Mucosa of gallbladder (tissue), 1 donor: ENCODE measurements at regions not wholly inside any gene's neighbourhood (a gene's known extent, or its start where the extent isn't known, plus 50 kb on each side); places are given as distances from the start of the nearest gene placed in this dataset.
"Not testable (repeated sequence)": the region's sequence is repeated elsewhere in the genome, so short reads cannot be mapped to it uniquely, and the experiment has no call there.

Source experiments
- DNase-seq: peaks from one replicate; pipeline ENCODE4 v3.0.0-alpha.2; 2020; ENCODE audit warnings: low spot score
- donor health status: DM: no; HTN: no; CAD: no.

DNA sequence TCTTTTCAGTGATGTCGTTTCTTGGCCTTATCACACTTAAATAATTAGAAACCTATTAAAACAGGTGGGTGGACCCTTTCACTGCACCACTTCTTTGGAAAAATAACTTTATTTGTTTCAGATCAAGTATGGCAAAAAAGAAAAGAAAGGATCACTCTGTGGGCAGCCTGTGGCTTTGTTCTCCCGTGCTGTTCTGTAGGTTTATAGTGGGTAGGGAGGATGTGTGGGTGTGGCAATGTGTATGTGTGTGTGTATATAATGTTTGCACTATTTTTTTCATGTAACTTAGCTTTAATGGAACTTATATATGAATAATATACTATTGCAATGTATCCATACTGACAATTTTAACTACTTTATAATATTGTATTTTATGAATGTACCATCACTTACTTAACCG, 85.9 kb downstream of the ACTBL2 start:
- DNase-seq, result no peak

- DNase-seq, result no peak
Observed at GRCh38 chr5:57394421-57395210, 88.0 kb downstream of the ACTBL2 start.

GRCh38 chr5:57386958-57387357, 95.7 kb downstream of the ACTBL2 start:
- no peak for DNase-seq

DNA sequence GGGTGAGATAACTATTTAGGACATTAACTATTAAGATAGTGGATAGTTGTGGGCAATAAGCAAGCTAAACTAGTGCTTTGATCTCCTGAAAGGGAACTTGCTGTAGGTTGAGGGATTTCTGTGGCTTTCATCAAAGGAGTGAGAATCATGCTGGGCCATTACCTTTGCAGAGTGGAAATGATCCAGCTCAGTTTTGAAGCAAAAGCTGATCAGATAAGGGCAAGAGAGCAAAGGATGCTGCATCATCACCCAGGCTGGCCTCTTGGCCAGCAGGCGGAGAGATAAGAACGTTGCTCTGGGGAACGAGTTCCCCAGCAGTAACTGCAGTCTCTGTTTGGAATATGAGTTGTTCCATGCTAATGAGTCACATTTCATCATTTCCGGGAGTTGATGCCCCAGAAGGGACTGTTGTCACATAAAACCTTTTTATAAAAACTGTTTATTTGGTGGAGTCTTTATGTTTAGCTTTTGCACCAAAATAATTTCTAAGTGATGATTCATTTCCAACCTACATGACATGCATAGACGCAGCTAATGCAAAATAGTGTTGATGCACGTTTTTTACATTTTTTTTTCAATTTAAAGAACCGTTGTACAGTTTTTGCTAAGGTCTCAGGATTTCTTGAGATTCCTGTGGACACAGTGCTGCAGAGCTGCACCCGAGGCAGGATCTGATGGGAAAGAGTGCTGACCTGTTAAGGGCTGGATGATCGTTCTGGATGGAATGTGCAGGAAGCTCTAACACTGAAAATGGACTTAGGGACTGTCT, 99.3 kb downstream of the ACTBL2 start:
- DNase-seq, result no peak

GRCh38 chr5:57382655-57383054, 100.0 kb downstream of the ACTBL2 start:
- DNase-seq, result no peak

- no peak for DNase-seq
Observed at GRCh38 chr5:57370376-57370775, 112.2 kb downstream of the ACTBL2 start.

GRCh38 chr5:57368010-57368409, 114.6 kb downstream of the ACTBL2 start:
- no peak for DNase-seq

GRCh38 chr5:57366744-57367143, 115.9 kb downstream of the ACTBL2 start:
- no peak for DNase-seq

DNA sequence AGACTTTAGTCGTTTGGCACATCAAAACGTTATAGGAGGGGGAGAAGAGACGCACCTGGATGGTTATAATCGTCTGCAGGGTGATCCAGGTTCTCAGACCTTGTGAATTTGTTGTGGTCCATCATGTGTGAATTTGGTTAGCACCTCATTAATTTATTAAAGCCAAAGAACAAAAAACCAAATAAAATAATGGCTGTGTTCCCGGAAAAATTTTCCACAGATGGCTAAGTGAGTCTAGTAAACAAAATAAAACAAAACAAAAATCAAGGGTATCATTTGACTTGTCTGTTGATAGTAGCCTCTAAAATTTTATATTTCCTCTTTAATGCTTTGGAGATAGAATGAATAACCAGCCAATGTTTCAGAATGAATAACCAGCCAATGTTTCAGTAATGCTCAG, 119.7 kb downstream of the ACTBL2 start:
- no peak for DNase-seq

DNA sequence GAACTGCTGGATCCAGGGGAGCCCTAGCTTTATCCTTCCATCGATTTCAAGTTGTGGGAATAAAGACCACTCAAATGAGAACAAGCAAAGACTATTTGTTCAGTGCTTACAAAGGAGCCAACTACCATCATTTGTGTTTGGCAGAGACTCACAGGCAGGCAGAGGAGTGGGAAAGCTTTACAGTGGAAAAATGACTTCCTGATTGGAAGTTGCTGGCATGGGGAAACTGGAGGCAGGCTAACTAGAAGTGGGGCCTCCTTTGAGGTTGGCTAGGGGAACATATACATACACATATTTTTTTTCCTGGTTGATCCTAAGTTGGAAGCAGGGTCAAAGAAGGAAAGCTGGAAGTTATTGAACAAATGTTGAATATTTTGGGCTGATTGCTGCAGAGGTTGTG, 121.7 kb downstream of the ACTBL2 start:
- no peak for DNase-seq

- DNase-seq, result no peak
Observed at GRCh38 chr5:57358796-57359592, 123.6 kb downstream of the ACTBL2 start.

- not testable (repeated sequence) for DNase-seq
Observed at GRCh38 chr5:57356850-57357249, 125.8 kb downstream of the ACTBL2 start.

DNA sequence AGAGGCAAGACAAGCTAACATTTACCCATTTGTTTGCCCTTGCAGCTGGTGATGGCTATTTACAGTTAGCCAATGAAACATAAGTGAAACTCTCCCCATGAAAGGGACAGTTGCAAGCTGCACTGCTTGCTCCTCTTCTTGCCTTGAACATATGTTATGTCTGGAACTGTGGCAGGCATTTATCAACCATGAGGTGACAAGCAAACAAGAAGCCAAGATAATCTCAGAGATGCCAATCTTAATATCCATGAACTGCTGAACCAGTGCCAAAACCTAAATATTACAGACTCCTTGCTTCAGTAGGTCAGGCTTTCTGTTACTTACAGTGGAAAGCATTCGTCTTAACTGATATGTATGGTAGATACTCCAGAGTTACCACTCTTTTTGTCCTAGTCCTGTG, 133.4 kb downstream of the ACTBL2 start:
- no peak for DNase-seq

DNA sequence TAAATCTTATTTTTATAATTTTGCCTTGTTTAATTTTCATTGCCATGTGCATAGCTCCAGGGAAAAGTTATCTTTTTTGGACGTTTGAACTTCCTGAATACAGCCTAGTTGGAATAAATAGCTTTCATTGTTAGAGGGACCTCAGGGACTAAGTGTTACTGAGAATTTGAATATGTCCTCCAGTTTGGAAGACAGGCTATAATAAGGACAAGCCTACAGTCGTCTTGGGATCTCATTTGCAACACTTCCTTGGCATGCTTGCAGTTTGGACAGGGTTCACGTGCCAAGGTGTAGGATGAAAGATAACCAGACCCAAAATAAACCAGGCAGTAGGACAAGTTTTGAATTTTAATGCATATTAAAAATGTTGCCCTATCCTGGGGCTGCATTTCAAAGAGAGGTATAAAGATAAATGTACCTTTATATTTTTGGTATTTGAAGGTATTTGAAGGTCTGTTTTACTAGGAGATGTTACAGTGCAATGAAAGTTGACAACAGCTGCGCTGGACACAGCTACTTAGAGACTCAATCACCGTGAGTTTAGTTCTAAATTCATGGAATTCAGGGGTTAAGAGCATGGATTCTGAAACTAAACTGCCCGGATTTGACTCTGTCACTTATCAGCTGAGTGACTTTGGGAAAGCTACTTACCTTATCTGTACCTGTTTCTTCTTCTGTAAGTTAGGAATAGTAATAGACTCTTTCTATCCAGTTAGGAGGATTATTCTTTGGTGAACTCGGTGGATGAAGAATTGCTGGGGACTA, 134.1 kb downstream of the ACTBL2 start:
- no peak for DNase-seq

GRCh38 chr5:57346328-57346727, 136.3 kb downstream of the ACTBL2 start:
- DNase-seq, result no peak

- DNase-seq, result no peak
Observed at GRCh38 chr5:57341380-57341979, 141.1 kb downstream of the ACTBL2 start.

DNA sequence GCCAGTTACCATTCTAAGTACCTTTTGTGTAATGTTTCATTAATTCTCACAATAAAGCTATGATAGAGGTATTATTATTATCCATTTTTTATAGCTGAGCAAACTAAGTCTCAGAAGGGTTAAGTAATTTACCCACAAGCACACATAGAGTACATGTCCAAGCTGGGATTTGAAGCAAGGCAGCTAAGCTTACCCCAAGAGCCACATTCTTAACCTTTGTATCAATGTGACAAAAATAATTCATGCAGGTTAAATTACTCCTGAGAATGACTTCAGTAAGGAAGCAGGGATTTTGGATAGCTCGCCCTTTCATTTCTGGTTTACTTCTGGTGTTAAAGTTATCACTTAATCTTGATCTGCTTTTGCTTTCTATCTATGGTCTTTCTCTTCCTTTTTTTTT, 141.9 kb downstream of the ACTBL2 start:
- DNase-seq, result no peak

- DNase-seq, result no peak
Observed at GRCh38 chr5:57339521-57339920, 143.1 kb downstream of the ACTBL2 start.

DNA sequence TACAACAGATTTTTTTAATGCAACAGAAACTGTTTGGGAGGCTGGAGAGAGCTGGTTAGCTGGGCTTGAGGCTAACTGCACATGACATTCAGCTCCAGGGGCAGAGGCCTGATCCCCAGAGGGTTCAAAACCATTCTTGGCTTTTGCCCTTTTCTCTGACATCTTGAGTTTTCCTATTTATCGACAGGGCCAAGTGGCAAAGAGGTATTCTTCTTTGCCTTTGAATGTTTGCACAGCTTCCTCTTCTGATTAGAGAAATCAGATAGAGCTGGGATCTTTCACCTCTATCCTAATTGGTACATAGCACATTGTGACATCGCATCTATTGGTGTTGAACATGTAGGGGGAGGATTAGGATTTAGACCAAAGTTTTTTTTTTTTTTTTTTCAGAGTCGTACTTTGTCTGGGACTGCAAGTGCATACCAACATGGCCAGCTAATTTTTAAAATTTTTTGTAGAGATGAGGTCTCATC, 143.7 kb downstream of the ACTBL2 start:
- no peak for DNase-seq

- no peak for DNase-seq
Observed at GRCh38 chr5:57338068-57338867, 144.3 kb downstream of the ACTBL2 start.
